ENCODE measurements at regions not wholly inside any gene's neighbourhood (a gene's known extent, or its start where the extent isn't known, plus 50 kb on each side); places are given as distances from the start of the nearest gene placed in this dataset.

- Histone ChIP-seq H3K27ac (ENCODE audit: low read depth, low read length, poor library complexity, severe bottlenecking) (no peak overlapping the region), H3K4me3 (ENCODE audit: low read depth, low read length, poor library complexity, severe bottlenecking) (no peak overlapping the region), H3K27me3 (replicated peaks; ENCODE audit: insufficient read depth, low read depth, low read length, poor library complexity) (no peaks in the 10 kb centered on the region), H3K9me3 (ENCODE audit: low read depth, low read length, poor library complexity, severe bottlenecking) (no peaks in the 10 kb centered on the region), H3K4me1 (ENCODE audit: insufficient read depth, low read length, poor library complexity, severe bottlenecking) (no peaks in the 10 kb centered on the region), H3K36me3 (ENCODE audit: insufficient read depth, low read length, poor library complexity, severe bottlenecking) (no peaks in the 10 kb centered on the region)
- ChIA-PET POLR2A (ENCODE audit: low non-redundant PET) (no interaction called here), CTCF (no interaction called here)
- intact Hi-C loops (cut with micrococcal nuclease; ENCODE audit: unreplicated experiment), result no loop called here
- no peak for DNase-seq (ENCODE audit: low spot score)
- BruUV-seq (replicated peaks), result no TSS peak
- TF ChIP-seq EZH2 (IDR thresholded peaks at IDR 0.05; ENCODE audit: borderline replicate concordance, low read depth, low read length, poor library complexity, severe bottlenecking) (no peak), CTCF (conservative IDR thresholded peaks at IDR 0.05; ENCODE audit: low read depth, low read length) (no peak)
Observed at GRCh38 chr13:67369895-67370660, 139.9 kb upstream of the PCDH9 start.

GRCh38 chr13:67367399-67367798 is 137.3 kb upstream of the PCDH9 start:
- Histone ChIP-seq H3K4me1 (ENCODE audit: insufficient read depth, low read length, poor library complexity, severe bottlenecking) (no peaks in the 10 kb centered on the region), H3K27ac (ENCODE audit: low read depth, low read length, poor library complexity, severe bottlenecking) (no peak overlapping the region), H3K4me3 (ENCODE audit: low read depth, low read length, poor library complexity, severe bottlenecking) (no peak overlapping the region), H3K36me3 (ENCODE audit: insufficient read depth, low read length, poor library complexity, severe bottlenecking) (no peaks in the 10 kb centered on the region), H3K27me3 (replicated peaks; ENCODE audit: insufficient read depth, low read depth, low read length, poor library complexity) (no peaks in the 10 kb centered on the region), H3K9me3 (ENCODE audit: low read depth, low read length, poor library complexity, severe bottlenecking) (no peaks in the 10 kb centered on the region)
- ChIA-PET POLR2A (ENCODE audit: low non-redundant PET) (no interaction called here), CTCF (no interaction called here)
- no peak for DNase-seq (ENCODE audit: low spot score)
- BruUV-seq (replicated peaks), result no TSS peak
- TF ChIP-seq CTCF (conservative IDR thresholded peaks at IDR 0.05; ENCODE audit: low read depth, low read length), result no peak
- intact Hi-C loops (cut with micrococcal nuclease; ENCODE audit: unreplicated experiment), result no loop called here

GRCh38 chr13:67366533-67366932 is 136.4 kb upstream of the PCDH9 start:
- ChIA-PET POLR2A (ENCODE audit: low non-redundant PET) (no interaction called here), CTCF (no interaction called here)
- no peaks in the 10 kb centered on the region for H3K9me3 ChIP-seq (ENCODE audit: low read depth, low read length, poor library complexity, severe bottlenecking)
- BruUV-seq (replicated peaks), result no TSS peak
- no peak overlapping the region for H3K27ac ChIP-seq (ENCODE audit: low read depth, low read length, poor library complexity, severe bottlenecking)
- H3K27me3 ChIP-seq (replicated peaks; ENCODE audit: insufficient read depth, low read depth, low read length, poor library complexity), result no peaks in the 10 kb centered on the region
- intact Hi-C loops (cut with micrococcal nuclease; ENCODE audit: unreplicated experiment), result no loop called here
- no peaks in the 10 kb centered on the region for H3K4me1 ChIP-seq (ENCODE audit: insufficient read depth, low read length, poor library complexity, severe bottlenecking)
- no peaks in the 10 kb centered on the region for H3K36me3 ChIP-seq (ENCODE audit: insufficient read depth, low read length, poor library complexity, severe bottlenecking)
- TF ChIP-seq CTCF (conservative IDR thresholded peaks at IDR 0.05; ENCODE audit: low read depth, low read length) (0 out of 2 replicates have a peak, but pooled peaks have one; percentile 12), EZH2 (IDR thresholded peaks at IDR 0.05; ENCODE audit: borderline replicate concordance, low read depth, low read length, poor library complexity, severe bottlenecking) (no peak)
- DNase-seq (ENCODE audit: low spot score), result peak; percentile 4
- H3K4me3 ChIP-seq (ENCODE audit: low read depth, low read length, poor library complexity, severe bottlenecking), result no peak overlapping the region

Data from A673 (cell line).